HL-60/S4 treated with phorbol 12-myristate 13-acetate at 8.2 ng/mL for 4 days and 3 days (cell line): ENCODE measurements at regions not wholly inside any gene's neighbourhood (a gene's known extent, or its start where the extent isn't known, plus 50 kb on each side); places are given as distances from the start of the nearest gene placed in this dataset.
"Not testable (repeated sequence)": the region's sequence is repeated elsewhere in the genome, so short reads cannot be mapped to it uniquely, and the experiment has no call there.

Source experiments
- in situ Hi-C: fragments of 300-500 bp; cut with MboI; formaldehyde crosslinking; loops from 2 replicates; pipeline ENCODE4 v1.15.0; 2022; ENCODE audit warnings: low sequenced_read_pairs

- in situ Hi-C loops, result loop anchor here (25.0 kb wide), 4 partner anchors 221 to 521 kb away; partner anchors contain the start of gene AFAP1L1
Observed at GRCh38 chr5:148740966-148741742, 85.3 kb upstream of the ADRB2 start.

GRCh38 chr5:148741766-148742165 is 84.6 kb upstream of the ADRB2 start:
- in situ Hi-C loops, result loop anchor here (25.0 kb wide), 4 partner anchors 221 to 521 kb away; partner anchors contain the start of gene AFAP1L1

- in situ Hi-C loops, result loop anchor here (25.0 kb wide), 4 partner anchors 218 to 518 kb away; partner anchors contain the start of gene AFAP1L1
Observed at GRCh38 chr5:148744380-148744779, 82.0 kb upstream of the ADRB2 start.

GRCh38 chr5:148746826-148747535 is 79.4 kb upstream of the ADRB2 start:
- in situ Hi-C loops, result loop anchor here (25.0 kb wide), 4 partner anchors 215 to 515 kb away; partner anchors contain the start of gene AFAP1L1

- in situ Hi-C loops, result loop anchor here (25.0 kb wide), 4 partner anchors 215 to 515 kb away; partner anchors contain the start of gene AFAP1L1
Observed at GRCh38 chr5:148747536-148747906, 78.9 kb upstream of the ADRB2 start.

GRCh38 chr5:148748702-148749392 is 77.6 kb upstream of the ADRB2 start:
- in situ Hi-C loops, result loop anchor here (25.0 kb wide), 4 partner anchors 213 to 513 kb away; partner anchors contain the start of gene AFAP1L1

GRCh38 chr5:148750614-148751013 is 75.8 kb upstream of the ADRB2 start:
- in situ Hi-C loops, result no loop called here

- in situ Hi-C loops, result no loop called here
Observed at GRCh38 chr5:148751025-148751424, 75.4 kb upstream of the ADRB2 start.

- in situ Hi-C loops, result not testable (repeated sequence)
Observed at GRCh38 chr5:148752375-148752774, 74.0 kb upstream of the ADRB2 start.

GRCh38 chr5:148759101-148759500 is 67.3 kb upstream of the ADRB2 start:
- in situ Hi-C loops, result no loop called here

GRCh38 chr5:148760945-148761638 is 65.3 kb upstream of the ADRB2 start:
- in situ Hi-C loops, result no loop called here

- in situ Hi-C loops, result no loop called here
Observed at GRCh38 chr5:148763996-148764395, 62.4 kb upstream of the ADRB2 start.

GRCh38 chr5:148765061-148765460 is 61.4 kb upstream of the ADRB2 start:
- in situ Hi-C loops, result no loop called here

- in situ Hi-C loops, result no loop called here
Observed at GRCh38 chr5:148768806-148769415, 57.5 kb upstream of the ADRB2 start.

GRCh38 chr5:148769941-148770340 is 56.5 kb upstream of the ADRB2 start:
- in situ Hi-C loops, result no loop called here

- in situ Hi-C loops, result no loop called here
Observed at GRCh38 chr5:148774313-148774712, 52.1 kb upstream of the ADRB2 start.

GRCh38 chr5:148776261-148776660 is 50.1 kb upstream of the ADRB2 start:
- in situ Hi-C loops, result no loop called here
